Keratinocyte (primary cell): ENCODE measurements at regions not wholly inside any gene's neighbourhood (a gene's known extent, or its start where the extent isn't known, plus 50 kb on each side); places are given as distances from the start of the nearest gene placed in this dataset.

Source experiments
- EZH2 ChIP-seq: IDR thresholded peaks from one replicate; pipeline ENCODE4 v1.6.1; 2012; ENCODE audit warnings: inconsistent platforms, mild to moderate bottlenecking, low read length, moderate library complexity
- TF ChIP-seq, protein P1 (sequence below), 3 experiments: IDR thresholded peaks in 1 of 3; conservative IDR thresholded peaks in 1 of 3; optimal IDR thresholded peaks in 1 of 3; 2 replicates in 2 of 3; 3 replicates in 1 of 3; pipeline versions ENCODE3 to v1.5.1; 2011; ENCODE audit warnings: low read length in 3 of 3, mild to moderate bottlenecking in 3 of 3, moderate library complexity in 2 of 3, control low read depth in 1 of 3, inconsistent platforms in 1 of 3; ENCODE audit not compliant: insufficient read depth in 2 of 3; ENCODE audit errors: extremely low read depth in 1 of 3

GRCh38 chr10:2798336-2799022 is 268.9 kb upstream of the PFKP start:
- TF ChIP-seq, protein P1, sequence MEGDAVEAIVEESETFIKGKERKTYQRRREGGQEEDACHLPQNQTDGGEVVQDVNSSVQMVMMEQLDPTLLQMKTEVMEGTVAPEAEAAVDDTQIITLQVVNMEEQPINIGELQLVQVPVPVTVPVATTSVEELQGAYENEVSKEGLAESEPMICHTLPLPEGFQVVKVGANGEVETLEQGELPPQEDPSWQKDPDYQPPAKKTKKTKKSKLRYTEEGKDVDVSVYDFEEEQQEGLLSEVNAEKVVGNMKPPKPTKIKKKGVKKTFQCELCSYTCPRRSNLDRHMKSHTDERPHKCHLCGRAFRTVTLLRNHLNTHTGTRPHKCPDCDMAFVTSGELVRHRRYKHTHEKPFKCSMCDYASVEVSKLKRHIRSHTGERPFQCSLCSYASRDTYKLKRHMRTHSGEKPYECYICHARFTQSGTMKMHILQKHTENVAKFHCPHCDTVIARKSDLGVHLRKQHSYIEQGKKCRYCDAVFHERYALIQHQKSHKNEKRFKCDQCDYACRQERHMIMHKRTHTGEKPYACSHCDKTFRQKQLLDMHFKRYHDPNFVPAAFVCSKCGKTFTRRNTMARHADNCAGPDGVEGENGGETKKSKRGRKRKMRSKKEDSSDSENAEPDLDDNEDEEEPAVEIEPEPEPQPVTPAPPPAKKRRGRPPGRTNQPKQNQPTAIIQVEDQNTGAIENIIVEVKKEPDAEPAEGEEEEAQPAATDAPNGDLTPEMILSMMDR (optimal IDR thresholded peaks at IDR 0.05 in 1 of 3, IDR thresholded peaks at IDR 0.05 in 1 of 3, conservative IDR thresholded peaks at IDR 0.05 in 1 of 3; ENCODE audit: extremely low read depth in 1 of 3, insufficient read depth in 2 of 3, low read length in 3 of 3), result no peak
- no peak for TF ChIP-seq EZH2
